Pons (tissue), 1 donor: ENCODE measurements at regions not wholly inside any gene's neighbourhood (a gene's known extent, or its start where the extent isn't known, plus 50 kb on each side); places are given as distances from the start of the nearest gene placed in this dataset.
"Not testable (repeated sequence)": the region's sequence is repeated elsewhere in the genome, so short reads cannot be mapped to it uniquely, and the experiment has no call there.

ENCODE experiments used
- DNase-seq: peaks from one replicate; pipeline ENCODE4 v3.0.0-alpha.2; 2016; ENCODE audit warnings: low spot score

DNA sequence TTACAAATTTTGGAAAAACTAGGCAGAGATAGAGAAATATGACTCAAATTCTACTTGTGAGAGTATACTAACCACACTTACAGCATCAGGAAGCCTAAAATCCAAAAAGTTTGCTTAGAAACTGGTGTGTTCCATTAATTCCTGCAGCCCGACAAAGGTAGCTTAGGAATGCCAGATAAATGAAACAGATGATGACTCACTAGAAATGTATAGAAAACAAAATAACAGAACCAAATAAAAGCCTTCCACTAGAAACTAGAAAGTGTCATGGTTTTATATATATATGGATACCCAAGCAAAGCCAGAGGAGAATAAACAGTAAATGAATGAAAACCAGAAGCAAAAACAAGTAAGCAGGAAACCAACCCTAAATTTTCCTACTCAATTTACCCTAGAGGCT, 272.2 kb upstream of the PRDM9 start:
- DNase-seq: no peak

- no peak for DNase-seq
Measured at GRCh38 chr5:23234197-23234596, 273.2 kb upstream of the PRDM9 start.

GRCh38 chr5:23223846-23224245, 283.6 kb upstream of the PRDM9 start:
- DNase-seq: no peak

- no peak for DNase-seq
Measured at GRCh38 chr5:23221831-23222230, 285.6 kb upstream of the PRDM9 start.

DNA sequence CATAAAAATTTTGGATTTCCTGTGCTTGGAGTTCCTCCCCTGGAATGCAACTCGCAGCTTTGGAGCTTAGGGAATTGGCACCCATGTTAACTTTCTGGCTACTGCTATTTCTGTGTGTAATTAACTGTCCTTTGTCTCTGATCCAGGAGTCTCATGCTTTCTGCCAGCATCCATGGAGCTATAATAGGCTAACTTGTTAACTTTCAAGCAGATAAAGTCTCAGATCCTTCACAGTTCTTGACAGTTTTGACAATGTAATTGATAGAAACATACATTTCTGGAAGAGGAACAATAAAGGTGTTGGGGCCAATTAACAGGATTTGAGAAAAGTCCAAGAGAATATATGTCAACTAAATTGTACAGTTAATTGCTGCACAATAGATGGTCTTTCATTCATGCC, 290.2 kb upstream of the PRDM9 start:
- DNase-seq: no peak

DNA sequence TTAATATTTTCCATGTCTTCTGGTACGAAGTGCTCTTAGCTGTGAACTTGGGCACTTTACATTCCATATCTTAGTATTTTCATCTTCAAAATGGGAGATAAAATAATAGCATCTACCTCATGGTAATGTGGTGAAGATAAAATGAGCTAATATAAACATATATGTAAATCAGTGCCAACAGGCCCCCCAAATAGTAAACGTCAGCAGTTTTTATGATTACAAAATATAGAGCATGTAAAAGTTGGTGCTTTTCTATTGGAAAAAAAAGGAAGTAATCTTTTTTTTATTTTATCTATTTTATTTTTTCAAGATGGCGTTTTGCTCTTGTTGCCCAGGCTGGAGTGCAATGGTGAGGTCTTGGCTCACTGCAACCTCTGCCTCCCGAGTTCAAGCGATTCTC, 291.1 kb upstream of the PRDM9 start:
- DNase-seq: no peak

GRCh38 chr5:23208959-23209431, 298.4 kb upstream of the PRDM9 start:
- peak; percentile 61 for DNase-seq

DNA sequence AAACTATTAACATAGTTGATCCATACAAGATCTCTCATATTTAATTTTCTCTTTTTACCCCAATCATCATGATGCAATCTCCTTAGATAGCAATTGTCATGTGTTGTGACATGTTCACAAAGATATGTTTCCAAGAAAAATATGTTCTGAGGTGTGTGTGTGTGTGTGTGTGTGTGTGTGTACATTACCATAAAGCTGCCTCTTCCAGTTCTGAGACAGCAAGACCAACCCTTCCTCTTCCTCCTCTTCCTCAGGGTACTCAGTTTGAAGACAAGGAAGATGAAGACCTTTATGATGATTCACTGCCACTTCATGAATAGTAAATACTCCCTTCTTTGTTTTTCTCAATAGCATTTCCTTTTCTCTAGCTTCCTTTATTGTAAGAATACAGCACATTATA, 303.3 kb upstream of the PRDM9 start:
- no peak for DNase-seq

- DNase-seq: no peak
Measured at GRCh38 chr5:23169660-23170416, 316.7 kb upstream of the CDH12 start.

GRCh38 chr5:23164971-23165370, 311.8 kb upstream of the CDH12 start:
- DNase-seq: no peak

DNA sequence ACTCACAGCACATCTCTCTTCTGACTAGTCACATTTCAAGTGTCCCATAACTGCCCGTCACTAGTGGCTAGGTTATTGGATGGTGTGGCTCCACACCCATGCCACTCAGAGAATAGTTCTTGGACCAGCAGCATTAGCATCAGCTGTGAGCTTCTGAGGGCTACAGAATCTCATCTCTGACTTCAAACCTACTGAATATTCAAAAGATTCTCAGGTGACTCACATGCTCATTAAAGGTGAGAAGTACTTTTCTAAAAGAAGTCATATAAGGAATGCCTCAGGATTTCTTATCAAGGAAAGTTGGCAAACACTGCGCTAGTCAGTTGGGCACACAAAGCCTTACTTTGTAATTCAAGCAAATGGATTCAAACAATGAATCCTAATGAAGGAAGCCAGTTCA, 305.0 kb upstream of the CDH12 start:
- no peak for DNase-seq

DNA sequence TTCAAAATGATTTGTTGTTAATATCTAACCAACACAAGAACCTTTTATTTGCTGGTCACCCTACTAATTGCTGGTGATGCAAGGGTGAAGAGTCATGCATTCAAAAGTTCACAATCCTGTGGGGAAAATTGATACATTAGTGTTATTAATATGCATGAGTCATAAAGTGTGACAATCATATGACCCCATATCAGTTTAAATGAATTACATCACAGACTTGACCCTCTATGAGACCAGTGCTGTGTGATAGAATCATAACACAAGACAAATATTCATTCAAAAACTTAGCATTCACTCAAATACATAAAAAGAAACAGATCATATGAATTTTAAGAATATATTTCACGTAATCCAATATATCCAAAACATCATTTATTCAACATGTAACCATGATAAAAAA, 304.6 kb upstream of the CDH12 start:
- no peak for DNase-seq

- DNase-seq: no peak
Measured at GRCh38 chr5:23157169-23157568, 304.0 kb upstream of the CDH12 start.

GRCh38 chr5:23147625-23148024, 294.5 kb upstream of the CDH12 start:
- DNase-seq: no peak

- no peak for DNase-seq
Measured at GRCh38 chr5:23146183-23146582, 293.0 kb upstream of the CDH12 start.

DNA sequence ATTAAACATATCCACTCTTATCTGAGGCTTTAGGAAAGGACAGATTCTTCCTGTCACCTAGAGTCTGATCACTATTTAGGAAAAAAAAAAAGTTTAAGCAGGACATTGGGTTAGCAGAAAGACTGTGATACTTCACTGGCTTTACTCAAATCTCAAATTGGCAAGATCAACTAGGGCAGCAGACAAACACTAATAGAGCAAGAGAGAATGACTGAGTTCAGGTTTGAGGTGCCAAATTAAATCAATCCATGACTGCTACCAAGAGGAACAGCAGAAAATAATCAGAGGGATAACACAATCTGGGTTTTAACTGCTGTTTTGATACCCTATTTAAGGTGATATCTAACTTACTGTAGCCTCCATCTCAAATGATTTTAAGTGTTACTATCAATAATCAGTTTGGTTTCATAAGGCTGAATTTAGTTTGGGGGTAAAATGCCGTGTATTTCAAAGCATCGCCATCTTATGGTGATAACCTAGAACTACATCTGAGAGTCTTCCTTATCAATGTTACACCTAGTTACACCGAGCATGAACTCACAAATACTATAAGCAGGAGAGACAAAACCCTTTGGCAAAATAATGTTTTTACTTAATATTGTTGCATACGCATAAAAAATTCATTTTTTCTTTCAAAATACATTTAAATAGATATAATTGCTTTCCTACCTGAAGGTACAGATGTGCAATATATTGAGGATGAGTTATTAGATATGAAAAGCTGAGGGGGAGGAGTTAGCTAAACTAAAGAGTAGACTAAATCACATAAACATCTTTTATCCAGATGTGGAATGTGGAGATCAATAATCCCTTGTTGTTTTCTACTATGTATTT, 286.4 kb upstream of the CDH12 start:
- peak; percentile 37 for DNase-seq

DNA sequence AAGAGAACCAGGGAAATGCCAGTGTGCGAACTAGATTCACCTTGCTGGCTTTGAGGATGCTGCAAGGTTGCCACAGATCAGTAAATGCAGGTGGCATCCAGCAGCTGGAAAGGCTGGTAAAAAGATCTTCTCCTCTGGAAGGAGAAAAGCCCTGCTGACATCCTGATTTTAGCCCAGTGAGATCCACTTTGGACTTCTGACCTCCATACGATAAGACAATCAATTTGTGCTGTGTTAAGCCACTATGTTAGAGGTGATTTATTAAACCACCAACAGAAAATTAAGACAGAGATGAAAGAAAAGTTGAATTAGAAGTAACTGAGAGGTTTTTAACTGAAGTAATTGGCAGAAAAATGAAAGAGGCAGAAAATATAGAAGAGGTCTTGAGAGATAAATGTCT, 283.8 kb upstream of the CDH12 start:
- no peak for DNase-seq

DNA sequence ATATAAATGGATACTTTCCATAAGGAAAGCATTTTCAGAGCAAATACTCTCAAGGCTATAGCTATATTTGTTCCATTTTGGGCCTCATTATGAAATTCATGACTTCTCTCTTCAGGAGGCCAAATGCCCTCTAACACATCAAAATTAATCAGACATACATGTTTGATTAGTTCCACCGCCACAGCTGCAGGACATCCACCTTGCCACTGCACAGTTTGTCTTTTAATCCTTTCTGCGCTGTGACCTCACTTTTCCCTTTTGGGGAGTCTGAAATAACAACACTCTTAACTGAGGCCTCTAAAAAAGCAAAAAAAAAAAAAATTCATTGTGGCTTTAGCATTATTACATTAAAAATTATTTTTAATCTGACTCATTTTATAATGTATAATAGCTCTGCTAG, 279.1 kb upstream of the CDH12 start:
- no peak for DNase-seq

- DNase-seq: no peak
Measured at GRCh38 chr5:23112237-23112636, 259.1 kb upstream of the CDH12 start.

DNA sequence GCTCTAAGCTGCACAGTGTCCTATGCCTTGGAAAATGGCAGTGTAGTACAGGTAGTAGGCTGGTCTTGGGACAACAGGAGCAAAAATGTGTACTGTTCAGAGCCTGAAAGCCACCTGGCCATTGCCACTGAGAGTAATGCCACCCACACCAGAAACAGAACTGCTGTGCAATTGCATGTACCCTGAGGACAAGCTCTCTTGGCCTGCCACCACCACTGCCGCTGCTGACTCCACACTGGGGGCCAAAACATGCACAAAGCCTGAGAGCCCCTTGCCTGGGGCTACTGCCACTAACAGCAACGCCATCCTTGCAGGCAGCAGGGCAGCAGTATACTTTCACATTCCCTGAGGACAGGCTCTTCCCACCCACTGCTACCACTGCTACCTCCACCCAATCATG, 251.9 kb upstream of the CDH12 start:
- no peak for DNase-seq

GRCh38 chr5:23103566-23103965, 250.4 kb upstream of the CDH12 start:
- DNase-seq: no peak

DNA sequence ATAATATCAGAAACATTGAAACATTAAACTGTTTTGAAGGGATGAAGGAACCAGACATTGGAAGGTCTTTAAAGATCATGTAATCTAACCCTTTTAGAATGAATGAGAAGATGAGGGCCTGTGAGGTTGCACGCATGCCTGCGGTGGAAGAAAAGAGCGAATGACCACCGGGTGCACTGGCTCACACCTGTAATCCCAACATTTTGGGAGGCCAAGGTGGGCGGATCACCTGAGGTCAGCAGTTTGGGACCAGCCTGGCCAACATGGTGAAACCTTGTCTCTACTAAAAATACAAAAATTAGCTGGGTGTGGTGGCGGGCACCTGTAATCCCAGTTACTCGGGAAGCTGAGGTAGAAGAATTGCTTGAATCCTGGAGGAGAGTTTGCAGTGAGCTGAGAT, 242.3 kb upstream of the CDH12 start:
- DNase-seq: not testable (repeated sequence)

DNA sequence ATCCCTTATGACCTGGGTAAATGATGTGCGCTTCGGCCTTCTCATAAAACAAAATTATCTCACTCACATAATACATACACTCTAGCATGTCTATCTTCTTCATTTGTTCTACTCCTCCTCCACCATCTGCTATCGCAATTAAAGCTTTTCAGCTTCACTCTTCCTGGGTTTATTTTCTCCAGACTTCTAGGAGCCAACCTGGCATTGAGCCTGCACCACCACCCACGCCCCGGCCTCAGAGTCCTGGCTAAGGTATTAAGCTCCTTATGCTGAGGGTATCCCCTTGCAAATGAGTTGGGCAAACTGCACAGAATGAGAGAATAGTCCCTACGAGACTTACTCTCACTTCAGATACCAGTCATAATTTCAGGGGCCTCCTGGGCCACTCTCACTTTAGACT, 236.1 kb upstream of the CDH12 start:
- no peak for DNase-seq
